Loucy (cell line): ENCODE measurements at regions not wholly inside any gene's neighbourhood (a gene's known extent, or its start where the extent isn't known, plus 50 kb on each side); places are given as distances from the start of the nearest gene placed in this dataset.

Experiments used
- H2AFZ ChIP-seq: fragments of 200-600 bp; sonication (generic); 2 replicates; pipeline ENCODE4 v1.6.0; 2016; ENCODE audit warnings: antibody characterized with exemption, mild to moderate bottlenecking, low read length, moderate library complexity
- H3F3A ChIP-seq: fragments of 200-600 bp; 2 replicates; pipeline ENCODE4 v1.6.0; 2016; ENCODE audit warnings: antibody characterized with exemption, low read depth, mild to moderate bottlenecking
- H3K27me3 ChIP-seq: fragments of 200-600 bp; sonication (generic); 2 replicates; pipeline ENCODE4 v1.6.1; 2014; ENCODE audit warnings: low read length, mild to moderate bottlenecking; ENCODE audit not compliant: insufficient read depth, poor library complexity, severe bottlenecking
- H3K36me3 ChIP-seq: fragments of 200-600 bp; sonication (generic); 2 replicates; pipeline ENCODE4 v1.6.1; 2016; ENCODE audit warnings: low read length; ENCODE audit not compliant: insufficient read depth
- H3K4me1 ChIP-seq: fragments of 200-600 bp; sonication (generic); 2 replicates; pipeline ENCODE4 v1.5.1; 2014; ENCODE audit warnings: low read length, mild to moderate bottlenecking; ENCODE audit not compliant: insufficient read depth, poor library complexity, severe bottlenecking
- H3K4me2 ChIP-seq: fragments of 200-600 bp; sonication (generic); 2 replicates; pipeline ENCODE4 v1.6.0; 2014; ENCODE audit warnings: antibody characterized with exemption, low read length, low read depth, mild to moderate bottlenecking; ENCODE audit not compliant: poor library complexity, severe bottlenecking
- H3K4me3 ChIP-seq: fragments of 200-600 bp; sonication (generic); 2 replicates; pipeline ENCODE4 v1.5.1; 2014; ENCODE audit warnings: low read length, mild to moderate bottlenecking, mixed read lengths; ENCODE audit not compliant: poor library complexity, severe bottlenecking
- H3K79me2 ChIP-seq: fragments of 200-600 bp; sonication (generic); 2 replicates; pipeline ENCODE4 v1.6.1; 2014; ENCODE audit warnings: low read length; ENCODE audit not compliant: insufficient read depth
- H3K9ac ChIP-seq: fragments of 200-600 bp; sonication (generic); 2 replicates; pipeline ENCODE4 v1.6.0; 2014; ENCODE audit warnings: mild to moderate bottlenecking, low read depth, low read length, moderate library complexity; ENCODE audit not compliant: poor library complexity, severe bottlenecking
- H3K9me2 ChIP-seq: fragments of 200-600 bp; sonication (generic); replicated peaks from 2 replicates; pipeline ENCODE4 v1.6.1; 2016; ENCODE audit warnings: low read depth, low read length, mixed read lengths
- H3K9me3 ChIP-seq: fragments of 200-600 bp; sonication (generic); 2 replicates; pipeline ENCODE4 v1.6.1; 2014; ENCODE audit warnings: mild to moderate bottlenecking, antibody characterized with exemption, low read length, low read depth; ENCODE audit not compliant: insufficient read depth
- H4K20me1 ChIP-seq: fragments of 200-600 bp; sonication (generic); 2 replicates; pipeline ENCODE4 v1.6.0; 2014; ENCODE audit warnings: antibody characterized with exemption, low read length, mild to moderate bottlenecking; ENCODE audit not compliant: insufficient read depth, poor library complexity, severe bottlenecking
- EZH2phosphoT487 ChIP-seq: fragments of 200-600 bp; IDR thresholded peaks from 2 replicates; pipeline ENCODE4 v1.6.1; 2018; ENCODE audit warnings: antibody characterized with exemption, mild to moderate bottlenecking, moderate library complexity, borderline replicate concordance
- TF ChIP-seq, protein P1 (sequence below): fragments of 200-600 bp; sonication (generic); conservative IDR thresholded peaks from 2 replicates; pipeline ENCODE4 v1.5.1; 2014; ENCODE audit warnings: mild to moderate bottlenecking, antibody characterized with exemption, low read length

- Histone ChIP-seq H3K9ac (no peak overlapping the region), H3K4me3 (no peak overlapping the region), H3K9me2 (no peaks in the 10 kb centered on the region), H3K79me2 (no peaks in the 10 kb centered on the region), H2AFZ (peak overlapping the region; percentile 74), H3F3A (no peaks in the 10 kb centered on the region), H3K36me3 (no peaks in the 10 kb centered on the region), H4K20me1 (no peaks in the 10 kb centered on the region), H3K4me1 (peaks cover 3% of the 10 kb centered on the region), H3K9me3 (no peaks in the 10 kb centered on the region), H3K27me3 (no peaks in the 10 kb centered on the region), H3K4me2 (no peak overlapping the region)
- TF ChIP-seq, protein P1, sequence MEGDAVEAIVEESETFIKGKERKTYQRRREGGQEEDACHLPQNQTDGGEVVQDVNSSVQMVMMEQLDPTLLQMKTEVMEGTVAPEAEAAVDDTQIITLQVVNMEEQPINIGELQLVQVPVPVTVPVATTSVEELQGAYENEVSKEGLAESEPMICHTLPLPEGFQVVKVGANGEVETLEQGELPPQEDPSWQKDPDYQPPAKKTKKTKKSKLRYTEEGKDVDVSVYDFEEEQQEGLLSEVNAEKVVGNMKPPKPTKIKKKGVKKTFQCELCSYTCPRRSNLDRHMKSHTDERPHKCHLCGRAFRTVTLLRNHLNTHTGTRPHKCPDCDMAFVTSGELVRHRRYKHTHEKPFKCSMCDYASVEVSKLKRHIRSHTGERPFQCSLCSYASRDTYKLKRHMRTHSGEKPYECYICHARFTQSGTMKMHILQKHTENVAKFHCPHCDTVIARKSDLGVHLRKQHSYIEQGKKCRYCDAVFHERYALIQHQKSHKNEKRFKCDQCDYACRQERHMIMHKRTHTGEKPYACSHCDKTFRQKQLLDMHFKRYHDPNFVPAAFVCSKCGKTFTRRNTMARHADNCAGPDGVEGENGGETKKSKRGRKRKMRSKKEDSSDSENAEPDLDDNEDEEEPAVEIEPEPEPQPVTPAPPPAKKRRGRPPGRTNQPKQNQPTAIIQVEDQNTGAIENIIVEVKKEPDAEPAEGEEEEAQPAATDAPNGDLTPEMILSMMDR: no peak
- TF ChIP-seq EZH2phosphoT487: no peak
These were observed 86.1 kb upstream of the ZBED5 start for GRCh38 chr11:10943968-10944367.

DNA sequence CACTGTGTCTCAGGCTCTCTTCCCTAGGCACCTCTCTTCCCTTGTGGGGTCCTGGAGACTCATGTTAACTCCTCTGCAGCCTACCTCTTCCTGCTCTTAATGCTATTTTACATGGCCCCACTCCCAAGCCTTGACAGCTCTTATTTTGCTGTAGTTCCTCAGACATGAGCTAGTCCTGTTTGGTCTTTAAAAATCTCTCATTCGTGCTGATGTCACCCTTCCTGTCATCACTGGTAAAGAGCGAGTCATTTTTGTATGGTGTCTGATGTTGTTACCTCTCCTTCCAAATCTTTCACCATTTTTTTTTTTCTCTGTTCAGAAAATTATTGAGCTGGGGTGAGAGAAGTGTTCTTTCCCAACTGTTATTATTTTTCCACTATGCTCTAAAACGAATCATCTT lies 84.8 kb upstream of the ZBED5 start:
- no peaks in the 10 kb centered on the region for H3K9me3 ChIP-seq
- H2AFZ ChIP-seq: no peak overlapping the region
- H3K9me2 ChIP-seq: no peaks in the 10 kb centered on the region
- H4K20me1 ChIP-seq: no peaks in the 10 kb centered on the region
- no peaks in the 10 kb centered on the region for H3K36me3 ChIP-seq
- no peak overlapping the region for H3K4me2 ChIP-seq
- H3K4me1 ChIP-seq: peaks cover 3% of the 10 kb centered on the region
- no peak overlapping the region for H3K9ac ChIP-seq
- no peaks in the 10 kb centered on the region for H3F3A ChIP-seq
- H3K27me3 ChIP-seq: no peaks in the 10 kb centered on the region
- TF ChIP-seq, protein P1: no peak
- no peak for TF ChIP-seq EZH2phosphoT487
- H3K4me3 ChIP-seq: no peak overlapping the region
- H3K79me2 ChIP-seq: no peaks in the 10 kb centered on the region

- Histone ChIP-seq H3K4me1 (peaks cover 3% of the 10 kb centered on the region), H3K9ac (no peak overlapping the region), H3F3A (no peaks in the 10 kb centered on the region), H3K36me3 (no peaks in the 10 kb centered on the region), H3K4me2 (no peak overlapping the region), H3K79me2 (no peaks in the 10 kb centered on the region), H3K9me3 (no peaks in the 10 kb centered on the region), H2AFZ (no peak overlapping the region), H3K27me3 (no peaks in the 10 kb centered on the region), H3K4me3 (no peak overlapping the region), H3K9me2 (no peaks in the 10 kb centered on the region), H4K20me1 (no peaks in the 10 kb centered on the region)
- TF ChIP-seq, protein P1: no peak
- TF ChIP-seq EZH2phosphoT487: no peak
These were observed 84.0 kb upstream of the ZBED5 start for GRCh38 chr11:10941871-10942270.
